Heart left ventricle (tissue), 16 donors: ENCODE measurements at regions not wholly inside any gene's neighbourhood (a gene's known extent, or its start where the extent isn't known, plus 50 kb on each side); places are given as distances from the start of the nearest gene placed in this dataset.
"Not testable (repeated sequence)": the region's sequence is repeated elsewhere in the genome, so short reads cannot be mapped to it uniquely, and the experiment has no call there.

Experiments used
- ATAC-seq, 4 donors: fragments of 200-7000 bp; cut with Tn5 transposase; one replicate each; pipeline ENCODE4 v1.9.1; 2020 to 2022; ENCODE audit warnings: moderate library complexity in 4 of 4, mild to moderate bottlenecking in 3 of 4, moderate number of reproducible peaks in 1 of 4
- DNase-seq, 5 donors: peaks; one replicate each; pipeline ENCODE4 v3.0.0-alpha.2; 2020
- H3K27ac ChIP-seq, 12 donors: fragments of 200-600 bp; sonication (generic) in 4 of 12; one replicate each; pipeline versions ENCODE4 v1.5.0 to v1.8.0; 2016 to 2022; ENCODE audit warnings: mild to moderate bottlenecking in 2 of 12
- H3K27me3 ChIP-seq, 9 donors: fragments of 200-600 bp; sonication (generic) in 2 of 9; one replicate each; pipeline versions ENCODE4 v1.5.1 to v1.8.0; 2016 to 2022; ENCODE audit warnings: mild to moderate bottlenecking in 3 of 9
- H3K36me3 ChIP-seq, 9 donors: fragments of 200-600 bp; sonication (generic) in 2 of 9; one replicate each; pipeline versions ENCODE4 v1.5.0 to v1.8.0; 2018 to 2022; ENCODE audit warnings: mild to moderate bottlenecking in 2 of 9
- H3K4me1 ChIP-seq, 12 donors: fragments of 200-600 bp; sonication (generic) in 4 of 12; one replicate each; pipeline versions ENCODE4 v1.5.0 to v1.8.0; 2016 to 2022; ENCODE audit warnings: mild to moderate bottlenecking in 3 of 12
- H3K4me3 ChIP-seq, 12 donors: fragments of 200-600 bp; sonication (generic) in 4 of 12; one replicate each; pipeline versions ENCODE4 v1.5.0 to v1.8.0; 2017 to 2022; ENCODE audit warnings: mild to moderate bottlenecking in 9 of 12, moderate library complexity in 4 of 12
- H3K9me3 ChIP-seq, 12 donors: fragments of 200-600 bp; sonication (generic) in 4 of 12; one replicate each; pipeline versions ENCODE4 v1.5.0 to v1.8.0; 2016 to 2022; ENCODE audit warnings: mild to moderate bottlenecking in 1 of 12
- POLR2A ChIP-seq, 2 donors: fragments of 450-650 bp; IDR thresholded peaks; one replicate each; pipeline ENCODE4 v1.6.1; 2017; ENCODE audit warnings: antibody characterized with exemption in 2 of 2, mild to moderate bottlenecking in 2 of 2, moderate library complexity in 2 of 2
- WGBS, 4 donors: extraction: QIAGEN DNeasy Blood & Tissue Kit in 2 of 4; methylation state at CpG; one replicate each; pipeline versions ENCODE4 v1.1.5 to v1.1.7; 2013 to 2018; 5-methylcytosine and 5-hydroxymethylcytosine counted together
- intact Hi-C, 10 donors: fragments of 100-400 bp; cut with DNase I; formaldehyde crosslinking; loops; one replicate each; pipeline versions ENCODE4 v1.11.1 to v1.14.2; 2022
- TF ChIP-seq, protein P1 (sequence below), 12 donors: fragments of 200-600 bp; sonication (generic) in 4 of 12; IDR thresholded peaks; one replicate each; pipeline versions ENCODE4 v1.5.0 to v1.8.0; 2018 to 2022; ENCODE audit warnings: antibody characterized with exemption in 12 of 12, mild to moderate bottlenecking in 5 of 12
- donor health status: ischemic (EF 13 %, LVEDD 7.1; RV severe dilation, severe dysfunction).
- donor health status: healthy with polysubstance abuse.
- donor health status: DM: no; HTN: yes; CAD: no.
- donor health status: DM: no; HTN: no; CAD: no.
- donor health status: ischemic (EF 25% LVEDD 6.9; RV normal size, moderate dysfunction).
- donor health status: ischemic (EF 25% LVEDD 5.7; RV mildly dilated, moderate dysfunction).
- donor health status: healthy.
- donor health status: DM: yes; HTN: yes; CAD: no.
- donor health status: ischemic (EF 35%, LVEDD 5.7; RV mildly dilated, moderate dysfunction).
- donor health status: nonischemic (EF 11% LVEDD 7.7; RV severe dilation, severe dysfunction).
- donor health status: DM: yes; HTN: yes; CAD: no.
- donor health status: PGD.
- donor health status: ischemic (EF 29% LVEDD 5.4; RV normal size, mild dysfunction).
- donor health status: nonischemic (EF 23%, LVEDD 6.1; RV moderate dilation, normal function).

GRCh38 chr12:87015352-87015751 is 759.2 kb upstream of the MGAT4C start:
- intact Hi-C loops: no loop called here
- 82 to 90% (median 85%) methylated on average over 3 of the region's 3 CpGs for WGBS, 4 donors
- H3K9me3 ChIP-seq: peaks cover 0 to 29% (median 7%) of the 10 kb centered on the region in 12 donors
- no peak for TF ChIP-seq POLR2A (IDR thresholded peaks at IDR 0.05)
- TF ChIP-seq, protein P1, sequence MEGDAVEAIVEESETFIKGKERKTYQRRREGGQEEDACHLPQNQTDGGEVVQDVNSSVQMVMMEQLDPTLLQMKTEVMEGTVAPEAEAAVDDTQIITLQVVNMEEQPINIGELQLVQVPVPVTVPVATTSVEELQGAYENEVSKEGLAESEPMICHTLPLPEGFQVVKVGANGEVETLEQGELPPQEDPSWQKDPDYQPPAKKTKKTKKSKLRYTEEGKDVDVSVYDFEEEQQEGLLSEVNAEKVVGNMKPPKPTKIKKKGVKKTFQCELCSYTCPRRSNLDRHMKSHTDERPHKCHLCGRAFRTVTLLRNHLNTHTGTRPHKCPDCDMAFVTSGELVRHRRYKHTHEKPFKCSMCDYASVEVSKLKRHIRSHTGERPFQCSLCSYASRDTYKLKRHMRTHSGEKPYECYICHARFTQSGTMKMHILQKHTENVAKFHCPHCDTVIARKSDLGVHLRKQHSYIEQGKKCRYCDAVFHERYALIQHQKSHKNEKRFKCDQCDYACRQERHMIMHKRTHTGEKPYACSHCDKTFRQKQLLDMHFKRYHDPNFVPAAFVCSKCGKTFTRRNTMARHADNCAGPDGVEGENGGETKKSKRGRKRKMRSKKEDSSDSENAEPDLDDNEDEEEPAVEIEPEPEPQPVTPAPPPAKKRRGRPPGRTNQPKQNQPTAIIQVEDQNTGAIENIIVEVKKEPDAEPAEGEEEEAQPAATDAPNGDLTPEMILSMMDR (IDR thresholded peaks at IDR 0.05): no peak
- H3K36me3 ChIP-seq: no peaks in the 10 kb centered on the region
- H3K27ac ChIP-seq: no peak overlapping the region
- DNase-seq: no peak
- no peaks in the 10 kb centered on the region for H3K4me1 ChIP-seq
- ATAC-seq: no peak
- no peak overlapping the region for H3K4me3 ChIP-seq
- no peaks in the 10 kb centered on the region for H3K27me3 ChIP-seq

- DNase-seq (no peak), ATAC-seq (no peak)
- intact Hi-C loops: no loop called here
- no peak for TF ChIP-seq POLR2A (IDR thresholded peaks at IDR 0.05)
- TF ChIP-seq, protein P1 (IDR thresholded peaks at IDR 0.05): no peak
- Histone ChIP-seq H3K27ac (no peak overlapping the region), H3K4me1 (no peaks in the 10 kb centered on the region), H3K27me3 (no peaks in the 10 kb centered on the region), H3K4me3 (no peak overlapping the region), H3K9me3 (peaks cover 0 to 16% (median 0%) of the 10 kb centered on the region in 12 donors), H3K36me3 (no peaks in the 10 kb centered on the region)
- 63 to 72% (median 70%) methylated on average over 1 of the region's 1 CpG for WGBS, 4 donors
These were observed 752.7 kb upstream of the MGAT4C start for GRCh38 chr12:87008785-87009384.

- Histone ChIP-seq H3K9me3 (peaks cover 0 to 27% (median 4%) of the 10 kb centered on the region in 12 donors), H3K27me3 (no peaks in the 10 kb centered on the region), H3K36me3 (no peaks in the 10 kb centered on the region), H3K4me3 (no peak overlapping the region), H3K4me1 (no peaks in the 10 kb centered on the region), H3K27ac (no peak overlapping the region)
- TF ChIP-seq, protein P1 (IDR thresholded peaks at IDR 0.05): no peak
- no peak for TF ChIP-seq POLR2A (IDR thresholded peaks at IDR 0.05)
- ATAC-seq (no peak), DNase-seq (no peak)
- WGBS, 4 donors: 37 to 63% (median 60%) methylated on average over 1 of the region's 1 CpG
- intact Hi-C loops: no loop called here
These were observed 744.9 kb upstream of the MGAT4C start for GRCh38 chr12:87001102-87001501.

- 90 to 93% (median 92%) methylated on average over 4 of the region's 4 CpGs for WGBS, 4 donors
- no peaks in the 10 kb centered on the region for H3K9me3 ChIP-seq
- intact Hi-C loops: no loop called here
- no peak for ATAC-seq
- no peaks in the 10 kb centered on the region for H3K36me3 ChIP-seq
- TF ChIP-seq, protein P1 (IDR thresholded peaks at IDR 0.05): no peak
- no peak for TF ChIP-seq POLR2A (IDR thresholded peaks at IDR 0.05)
- no peaks in the 10 kb centered on the region for H3K27me3 ChIP-seq
- no peak overlapping the region for H3K4me3 ChIP-seq
- H3K4me1 ChIP-seq: no peaks in the 10 kb centered on the region
- no peak overlapping the region for H3K27ac ChIP-seq
- no peak for DNase-seq
These were observed 729.1 kb upstream of the MGAT4C start for GRCh38 chr12:86985298-86985697.

DNA sequence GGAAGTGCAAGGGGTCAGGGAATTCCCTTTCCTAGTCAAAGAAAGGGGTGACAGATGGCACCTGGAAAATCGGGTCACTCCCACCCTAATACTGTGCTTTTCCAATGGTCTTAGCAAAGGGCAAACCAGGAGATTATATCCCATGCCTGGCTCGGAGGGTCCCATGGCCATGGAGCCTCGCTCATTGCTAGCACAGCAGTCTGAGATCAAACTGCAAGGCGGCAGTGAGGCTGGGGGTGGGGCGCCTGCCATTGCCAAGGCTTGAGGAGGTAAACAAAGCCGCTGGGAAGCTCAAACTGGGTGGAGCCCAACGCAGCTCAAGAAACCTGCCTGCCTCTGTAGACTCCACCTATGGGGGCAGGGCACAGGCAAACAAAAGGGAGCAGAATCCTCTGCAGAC is 714.4 kb upstream of the MGAT4C start:
- H3K36me3 ChIP-seq, ATAC-seq, H3K27ac ChIP-seq, H3K4me3 ChIP-seq, H3K4me1 ChIP-seq, intact Hi-C loops, H3K27me3 ChIP-seq: not testable (repeated sequence)
- 80 to 92% (median 86%) methylated on average over 5 to 7 of the region's 7 CpGs for WGBS, 4 donors
- H3K9me3 ChIP-seq: peaks cover 0 to 15% (median 0%) of the 10 kb centered on the region in 12 donors
- peak in 1 of 5 donors; percentile 16 for DNase-seq
